ENCODE measurements at regions not wholly inside any gene's neighbourhood (a gene's known extent, or its start where the extent isn't known, plus 50 kb on each side); places are given as distances from the start of the nearest gene placed in this dataset.

- WGBS (ENCODE audit: low lambda C conversion rate): 23% methylated on average over 5 of the region's 5 CpGs
- H3K27me3 ChIP-seq (ENCODE audit: insufficient read depth): no peaks in the 10 kb centered on the region; the same call in 1 of the 2 replicates
- no peak overlapping the region for H3K27ac ChIP-seq (ENCODE audit: low read depth in 2 of 2, low read length in 1 of 2)
- H3K4me2 ChIP-seq: no peak overlapping the region
- no peak for DNase-seq
- TF ChIP-seq JUND (IDR thresholded peaks at IDR 0.05) (no peak), PBX3 (IDR thresholded peaks at IDR 0.05) (no peak), EZH2phosphoT487 (IDR thresholded peaks at IDR 0.05; ENCODE audit: borderline replicate concordance, low read depth) (no peak), TCF12 (IDR thresholded peaks at IDR 0.05) (no peak), USF2 (IDR thresholded peaks at IDR 0.05; ENCODE audit: borderline replicate concordance, low read depth, low read length) (no peak), RFX5 (IDR thresholded peaks at IDR 0.05; ENCODE audit: low read length) (no peak), IRF3 (IDR thresholded peaks at IDR 0.05; ENCODE audit: low read depth, low read length) (no peak), ELF1 (IDR thresholded peaks at IDR 0.05) (no peak), RAD21 (IDR thresholded peaks at IDR 0.05; ENCODE audit: low read length) (no peak), TEAD4 (IDR thresholded peaks at IDR 0.05; ENCODE audit: borderline replicate concordance, insufficient read depth) (no peak), MXI1 (IDR thresholded peaks at IDR 0.05; ENCODE audit: low read depth, low read length) (no peak), TAF1 (IDR thresholded peaks at IDR 0.05; ENCODE audit: borderline replicate concordance, low read depth, low read length) (no peak), MAX (IDR thresholded peaks at IDR 0.05; ENCODE audit: low read depth) (no peak), REST (IDR thresholded peaks at IDR 0.05; ENCODE audit: low read depth, low read length) (no peak), GABPA (IDR thresholded peaks at IDR 0.05; ENCODE audit: low read depth) (no peak), FOSL2 (IDR thresholded peaks at IDR 0.05; ENCODE audit: borderline replicate concordance, low read depth) (no peak)
- H3K4me3 ChIP-seq (ENCODE audit: low read depth in 2 of 2, low read length in 1 of 2): no peak overlapping the region
- H4K20me1 ChIP-seq (ENCODE audit: insufficient read depth): no peaks in the 10 kb centered on the region
- H3K36me3 ChIP-seq (replicated peaks in 1 of 2; ENCODE audit: control insufficient read depth in 1 of 2, insufficient read depth in 2 of 2, low read length in 1 of 2): no peaks in the 10 kb centered on the region
- 0 out of 4 replicates have a peak, but pooled peaks cover 0 to 4% of the 10 kb centered on the region in 2 experiments for H3K4me1 ChIP-seq (ENCODE audit: control insufficient read depth in 1 of 2, insufficient read depth in 2 of 2, low read depth in 1 of 2, low read length in 1 of 2)
- ChIA-PET CTCF (interaction anchor here (1.0 kb wide), 2 partner anchors 12 kb away, joined by 3 read pairs; no protein-coding TSS in a partner anchor), POLR2A (no interaction called here)
- H3K79me2 ChIP-seq (ENCODE audit: insufficient read depth): no peaks in the 10 kb centered on the region
- no peak overlapping the region for H3K9ac ChIP-seq
- H3K9me2 ChIP-seq: no peaks in the 10 kb centered on the region
- H3K9me3 ChIP-seq: no peaks in the 10 kb centered on the region
- peaks cover 4% of the 10 kb centered on the region for H3F3A ChIP-seq (replicated peaks; ENCODE audit: insufficient read depth)
- no peak overlapping the region for H2AFZ ChIP-seq (ENCODE audit: low read depth)
Observed at GRCh38 chr1:185608177-185608576, 126.0 kb upstream of the HMCN1 start.
